Fibroblast of skin of left quadriceps (primary cell): ENCODE measurements at regions not wholly inside any gene's neighbourhood (a gene's known extent, or its start where the extent isn't known, plus 50 kb on each side); places are given as distances from the start of the nearest gene placed in this dataset.

Experiments used
- DNase-seq, 2 experiments: peaks; one replicate each; pipeline ENCODE4 v3.0.0-alpha.2; 2013; ENCODE audit warnings: low read depth in 2 of 2

DNA sequence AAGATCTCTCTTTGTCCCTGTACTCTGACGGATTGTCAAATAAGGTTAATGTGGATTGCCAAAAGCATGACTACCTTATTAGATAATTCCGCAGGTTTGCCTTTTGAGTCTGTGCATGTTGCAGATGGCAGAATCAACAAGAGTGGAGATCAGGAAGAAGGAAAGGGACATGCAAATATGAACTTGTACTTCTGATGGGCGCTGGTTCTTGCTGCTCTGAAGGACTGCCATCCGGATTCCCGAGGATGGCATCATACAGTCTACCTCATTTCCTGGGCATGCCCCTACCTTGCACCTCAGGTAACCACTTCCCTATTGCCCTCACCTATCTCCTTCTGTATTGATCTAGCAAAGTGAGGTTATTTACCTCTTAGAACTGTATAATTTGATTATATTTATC lies 504.2 kb downstream of the ACTL7B start:
- no peak for DNase-seq

DNA sequence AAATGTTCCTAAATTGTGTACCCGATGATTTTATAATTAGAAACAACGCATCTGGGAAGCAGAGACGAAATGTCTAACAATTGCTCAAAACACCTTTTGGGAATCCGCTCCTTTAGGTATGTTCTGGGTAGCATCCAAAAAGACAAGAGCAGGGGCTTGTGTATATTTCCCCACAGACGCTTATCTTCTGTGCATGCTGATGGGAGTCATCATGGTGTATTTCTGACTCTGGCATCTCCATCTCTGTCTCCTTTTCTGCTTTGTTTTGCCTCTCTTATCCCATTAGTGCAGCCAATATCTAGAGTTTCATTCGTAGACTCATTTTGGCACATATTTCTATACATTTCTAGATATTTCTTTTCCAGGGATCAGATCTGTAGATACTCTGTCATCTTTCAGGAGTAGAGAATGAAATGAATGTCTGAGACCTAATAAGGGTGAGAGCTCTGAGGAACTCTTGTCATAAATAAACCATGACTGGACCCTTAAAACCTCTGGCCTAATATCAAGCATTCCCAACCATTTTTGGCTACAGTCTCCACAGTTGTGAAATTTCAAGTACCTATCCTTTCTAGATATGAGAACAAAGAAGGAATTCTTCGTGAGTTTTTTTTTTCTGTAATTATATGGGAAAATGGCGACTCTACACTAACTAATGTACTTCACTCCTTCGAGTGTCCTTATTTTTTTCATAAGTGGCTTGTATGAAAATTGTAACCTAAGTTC lies 508.2 kb downstream of the ACTL7B start:
- DNase-seq = no peak

DNA sequence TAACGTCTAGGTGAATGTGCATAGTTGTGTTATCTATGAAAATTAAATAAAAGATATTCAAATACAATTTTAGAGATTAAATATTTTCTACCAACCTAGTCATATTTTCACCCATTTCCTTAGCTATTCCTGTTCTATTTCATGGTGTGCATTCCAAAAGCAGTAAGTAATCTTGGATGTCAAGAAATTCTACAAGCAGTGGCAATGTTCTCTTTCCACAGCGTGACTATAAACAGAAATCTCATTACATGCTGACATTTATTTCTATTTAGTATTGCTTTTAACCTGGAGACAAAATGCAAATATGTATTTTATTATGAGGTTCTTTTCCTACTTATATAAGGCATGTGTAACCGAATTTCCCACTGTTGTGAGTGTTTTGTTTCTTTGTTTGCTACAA lies 510.0 kb downstream of the ACTL7B start:
- DNase-seq = no peak

DNA sequence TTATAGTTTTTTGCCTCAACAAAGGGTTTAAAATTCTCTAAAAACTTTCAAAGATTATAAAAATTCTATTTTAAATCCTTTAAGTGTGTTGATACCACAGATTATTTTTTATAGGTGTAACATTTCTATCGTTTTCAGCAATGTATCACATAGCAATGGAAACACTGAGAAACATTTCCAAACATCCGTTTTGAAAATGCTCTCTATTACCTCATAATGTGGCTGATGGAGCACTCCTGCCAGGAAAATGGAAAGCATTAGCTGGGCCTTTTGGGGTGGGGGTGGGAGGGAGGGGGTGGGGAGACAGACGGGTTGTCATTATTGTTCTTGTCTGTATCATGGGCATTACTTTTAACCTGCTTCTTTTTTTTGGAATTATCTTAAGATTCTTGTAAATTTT lies 516.5 kb downstream of the ACTL7B start:
- DNase-seq = no peak

DNA sequence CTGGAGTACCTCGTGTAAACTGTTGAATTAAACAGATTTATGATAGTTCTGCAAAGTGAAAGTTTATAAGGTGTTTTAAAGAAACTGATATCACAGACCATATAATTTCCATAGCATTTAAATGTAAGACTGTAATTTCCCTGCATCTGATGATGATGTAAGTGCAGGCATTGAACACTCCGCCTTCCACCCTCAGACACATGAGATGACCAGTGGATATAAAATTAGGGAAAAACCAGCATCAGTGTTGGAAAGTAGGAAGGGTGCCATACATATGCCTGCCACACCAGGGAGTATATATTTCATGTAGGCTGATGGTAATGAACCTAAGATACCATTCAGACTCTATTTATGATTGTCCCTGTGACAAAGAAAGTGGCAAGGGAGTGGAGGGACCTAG lies 519.2 kb downstream of the ACTL7B start:
- no peak for DNase-seq

DNA sequence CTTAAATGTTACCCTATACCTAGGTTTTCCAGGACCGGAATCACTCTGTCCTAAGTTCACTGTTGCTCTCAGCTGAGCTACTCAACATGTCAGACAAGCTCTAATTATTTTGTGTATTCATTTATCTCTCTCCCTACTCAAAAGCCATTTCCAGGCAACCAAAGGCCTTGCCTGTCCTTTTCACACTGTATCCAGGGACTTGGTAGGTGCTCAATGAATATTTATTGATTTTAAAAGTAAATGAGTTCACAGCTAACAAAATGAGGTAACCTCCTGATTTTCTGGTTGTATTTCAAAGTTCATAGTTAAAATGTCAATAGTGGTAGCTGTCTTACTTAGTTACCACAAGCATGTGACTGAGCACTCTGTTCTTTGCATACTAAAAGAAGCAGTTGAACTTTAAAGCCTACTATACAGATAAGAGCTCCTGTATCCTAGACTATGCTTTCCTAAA lies 522.2 kb downstream of the ACTL7B start:
- no peak for DNase-seq

DNA sequence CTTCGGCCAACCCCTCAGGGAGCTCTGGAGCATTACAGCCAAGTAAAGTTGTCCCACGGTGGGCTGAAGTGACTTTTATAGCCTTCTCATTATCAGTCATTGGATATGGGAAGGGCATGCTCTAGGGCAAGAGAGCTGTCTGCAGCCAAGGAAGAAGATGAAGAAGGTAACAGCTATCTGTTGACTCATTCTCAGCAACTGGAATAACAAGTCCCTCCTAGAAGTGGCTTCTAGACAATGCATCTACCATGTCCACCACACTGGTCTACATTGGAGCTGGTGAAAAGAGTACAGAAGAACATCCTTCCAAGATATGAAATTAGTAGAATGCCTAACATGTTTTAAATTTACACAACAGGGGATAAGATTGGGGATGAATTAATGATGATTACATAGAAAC lies 524.2 kb downstream of the ACTL7B start:
- DNase-seq = no peak

DNA sequence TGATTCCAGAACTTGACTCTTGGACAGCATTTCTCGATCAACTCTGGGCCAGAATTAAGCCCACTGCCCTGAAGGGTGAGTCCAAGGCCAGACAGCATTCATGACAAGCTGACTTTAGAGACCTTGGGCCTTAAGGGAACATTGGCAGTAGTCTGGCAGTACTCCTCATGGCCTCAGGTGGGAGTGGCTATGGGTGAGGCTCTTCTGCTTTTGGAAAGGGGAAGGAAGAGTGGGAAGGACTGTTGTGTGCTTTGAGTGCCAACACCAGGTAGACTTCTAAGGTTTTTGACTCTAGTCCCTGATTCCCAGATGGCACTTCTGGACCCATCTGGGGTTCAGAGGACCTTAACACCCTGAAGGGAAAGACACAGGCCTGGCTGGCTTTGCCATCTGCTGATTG lies 530.4 kb downstream of the ACTL7B start:
- DNase-seq = no peak

DNA sequence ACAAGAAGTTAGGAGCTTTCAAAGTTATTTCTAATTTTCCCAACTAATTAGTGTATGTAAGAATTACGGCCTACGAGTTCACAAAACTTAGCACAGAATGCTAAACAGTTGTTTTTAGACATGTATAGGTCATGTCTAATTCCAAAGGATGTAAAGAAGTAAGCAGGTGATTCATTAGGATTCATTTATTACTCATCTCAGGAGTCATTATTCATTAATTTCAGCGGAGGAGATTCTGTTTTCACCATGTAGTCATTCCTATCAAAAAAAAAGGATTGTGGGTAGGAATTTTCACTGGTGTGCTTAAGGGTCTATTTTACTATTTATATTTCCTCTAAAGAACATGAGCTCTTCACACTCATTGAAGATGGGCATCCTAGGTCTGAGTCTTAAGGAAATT lies 532.2 kb downstream of the ACTL7B start:
- no peak for DNase-seq

DNA sequence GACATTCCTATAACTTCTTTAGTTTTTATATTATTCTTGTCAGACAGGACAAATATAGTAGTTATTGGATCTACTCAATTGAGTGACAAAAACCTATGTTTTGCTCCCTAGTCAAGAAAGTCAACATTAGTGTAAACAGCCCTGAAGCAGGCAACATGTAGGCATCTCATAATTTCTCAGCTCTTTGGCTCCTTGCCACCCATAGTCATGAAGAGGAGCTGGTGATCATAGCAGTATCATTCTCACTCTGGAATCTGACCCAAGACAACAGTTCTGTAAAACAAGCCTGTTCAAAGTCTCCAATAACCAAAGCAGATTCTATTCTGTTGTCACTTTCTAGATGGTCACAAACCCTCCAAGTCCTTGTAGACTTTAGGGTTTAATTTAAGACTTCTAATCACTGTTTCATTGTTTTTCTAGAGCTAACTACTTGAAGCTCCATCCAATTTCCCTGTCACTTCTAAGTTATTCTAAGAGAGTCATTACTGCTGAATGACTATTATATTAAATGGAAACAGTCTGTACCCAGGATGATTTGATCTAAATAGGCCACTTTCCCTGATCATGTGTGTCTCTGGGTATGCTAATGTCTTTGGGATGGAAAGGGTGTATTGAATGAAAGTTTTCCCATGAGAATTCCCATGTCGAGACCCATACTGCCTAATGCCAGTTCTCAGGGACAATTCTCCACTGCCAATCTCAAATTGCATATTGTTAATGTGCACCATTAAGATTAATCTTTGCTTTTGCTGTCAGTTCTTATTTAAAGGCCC lies 533.3 kb downstream of the ACTL7B start:
- no peak for DNase-seq

DNA sequence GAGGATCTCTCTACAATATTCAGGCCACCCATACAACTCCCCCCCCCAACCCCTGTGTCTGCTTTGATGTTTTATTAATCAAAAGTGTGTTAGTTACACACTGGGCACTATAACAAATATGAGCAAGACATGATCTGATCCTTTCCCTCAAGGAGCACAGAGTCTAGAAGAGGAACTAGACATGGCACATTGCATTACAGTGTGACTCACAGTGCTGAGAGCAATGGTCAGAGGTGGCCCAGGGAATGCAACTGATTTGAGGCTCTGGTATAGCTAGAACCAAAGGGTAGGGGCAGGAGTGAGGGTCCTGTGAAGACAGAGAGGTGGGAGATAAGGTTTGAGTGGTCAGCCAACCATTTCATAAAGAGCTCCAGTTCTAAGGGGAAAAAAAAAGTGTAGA lies 539.2 kb downstream of the ACTL7B start:
- no peak for DNase-seq

DNA sequence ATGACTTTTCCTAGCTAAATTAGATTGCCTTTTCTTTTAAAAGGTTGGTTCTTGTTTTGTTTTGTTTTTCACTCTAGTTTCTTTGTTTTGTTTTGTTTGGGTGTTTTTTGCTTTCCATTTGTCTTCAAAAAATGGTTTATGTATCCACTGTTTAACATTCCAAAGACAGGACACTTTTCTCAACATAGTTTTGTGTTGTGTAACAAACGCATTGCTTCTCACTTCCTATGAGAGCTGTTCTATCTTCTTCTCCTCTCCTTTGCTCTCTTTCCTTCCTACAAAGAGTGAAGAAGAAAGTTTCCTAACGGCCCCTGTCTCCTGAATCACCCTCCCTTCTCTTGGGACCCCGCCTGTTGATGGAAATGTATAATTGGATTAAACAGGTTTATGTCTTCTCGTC lies 539.7 kb downstream of the ACTL7B start:
- no peak for DNase-seq

DNA sequence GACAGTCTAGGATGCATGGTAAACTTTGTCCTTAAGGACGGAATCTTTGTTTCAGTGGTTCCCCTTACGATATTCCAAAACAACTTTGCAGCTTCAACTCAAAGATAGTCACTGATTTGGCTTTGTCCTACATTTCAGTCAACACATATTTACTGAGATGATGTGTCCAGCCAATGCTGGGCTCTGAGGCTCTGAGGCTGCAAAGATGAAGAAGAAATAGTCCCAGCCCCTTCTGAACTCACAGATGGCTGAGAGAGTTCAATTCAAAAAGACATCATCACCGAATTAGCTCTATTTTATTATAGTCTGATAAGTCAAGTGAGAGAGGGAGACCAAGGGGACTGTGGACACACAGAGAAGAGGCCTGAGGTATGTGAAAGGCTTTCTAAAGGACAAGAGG lies 544.0 kb downstream of the ACTL7B start:
- DNase-seq = no peak

DNA sequence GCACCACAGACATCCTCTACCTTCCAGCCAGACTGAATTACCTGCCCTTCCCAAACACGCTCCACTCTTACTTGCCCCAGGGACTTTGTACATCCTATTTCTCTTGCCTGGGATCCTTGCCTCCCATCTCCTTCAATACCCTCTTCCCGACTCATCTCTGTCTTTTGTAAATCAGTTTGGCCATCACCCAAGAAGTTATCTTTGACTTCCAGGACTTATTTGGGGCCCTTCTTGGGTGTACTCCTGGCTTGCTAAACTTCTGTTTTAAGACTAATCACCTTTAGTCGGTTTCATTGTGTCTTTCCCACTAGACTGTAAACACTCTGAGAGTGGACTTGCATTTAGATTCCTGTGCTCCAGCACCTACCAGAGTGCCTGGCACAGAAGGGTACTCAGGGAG lies 545.6 kb downstream of the ACTL7B start:
- no peak for DNase-seq

DNA sequence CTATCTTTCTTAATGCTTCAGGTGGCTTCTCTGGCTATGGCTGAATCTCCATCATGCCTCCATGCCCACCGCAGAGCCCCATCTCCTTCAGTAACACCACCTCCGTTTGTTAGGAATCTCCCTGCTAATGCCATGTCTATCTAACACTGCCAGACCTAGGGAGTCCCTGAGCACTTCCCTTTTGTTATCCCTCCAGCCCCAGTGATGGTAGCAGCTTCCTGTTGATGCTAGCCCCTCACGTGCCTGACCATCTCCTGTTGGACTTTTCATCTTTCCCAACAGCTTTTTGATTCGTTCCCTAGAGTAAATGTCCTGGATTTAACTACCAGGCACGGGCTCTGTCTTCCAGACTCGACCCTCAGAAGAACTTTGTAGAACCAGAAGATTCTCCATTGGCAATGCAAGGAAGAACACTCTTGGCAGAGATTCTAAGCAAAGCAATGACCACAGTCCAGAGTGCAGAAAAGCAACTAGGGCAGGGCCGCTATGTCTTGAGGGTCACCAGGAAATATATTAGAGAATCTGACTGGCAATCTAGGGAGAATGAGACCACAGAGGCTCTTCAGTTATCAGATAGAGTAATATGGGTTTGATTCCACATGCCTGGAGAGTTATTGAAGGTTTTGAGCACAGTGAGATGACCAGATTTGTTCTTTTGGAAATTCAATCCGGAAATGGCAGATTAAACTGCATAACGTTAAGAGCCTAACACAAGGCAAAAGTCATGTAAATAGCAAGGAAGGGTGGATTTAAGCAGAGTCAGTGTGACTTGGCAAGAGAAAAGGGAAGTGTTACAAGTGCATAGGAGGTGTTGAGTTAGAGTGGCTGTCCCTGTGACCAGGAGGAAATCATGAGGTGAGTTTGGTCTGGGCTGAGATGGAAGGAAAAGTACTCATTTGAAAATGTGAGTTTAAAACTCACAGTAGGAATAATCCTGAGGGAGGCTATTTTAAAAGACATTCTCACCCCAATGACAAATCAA lies 555.2 kb downstream of the ACTL7B start:
- DNase-seq = no peak

DNA sequence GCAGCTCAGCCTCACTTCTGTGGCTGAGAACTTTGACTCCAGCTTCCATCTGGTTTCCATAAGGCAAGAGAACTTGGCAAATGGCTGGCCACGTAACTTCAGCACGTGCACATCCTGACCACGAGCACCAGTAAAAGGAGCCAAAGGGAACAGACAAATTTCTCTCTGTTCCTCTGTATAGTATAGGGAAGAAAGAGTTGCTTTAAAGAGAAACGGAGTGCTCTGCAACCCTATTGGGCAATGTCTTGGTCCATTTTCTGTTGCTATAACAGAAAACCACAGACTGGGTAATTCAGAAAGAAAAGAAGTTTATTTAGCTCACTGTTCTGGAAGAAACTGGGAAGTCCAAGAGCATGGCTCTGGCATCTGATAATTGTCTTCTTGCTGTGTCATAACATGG lies 558.7 kb downstream of the ACTL7B start:
- peak; percentile 83 to 86 for DNase-seq

DNA sequence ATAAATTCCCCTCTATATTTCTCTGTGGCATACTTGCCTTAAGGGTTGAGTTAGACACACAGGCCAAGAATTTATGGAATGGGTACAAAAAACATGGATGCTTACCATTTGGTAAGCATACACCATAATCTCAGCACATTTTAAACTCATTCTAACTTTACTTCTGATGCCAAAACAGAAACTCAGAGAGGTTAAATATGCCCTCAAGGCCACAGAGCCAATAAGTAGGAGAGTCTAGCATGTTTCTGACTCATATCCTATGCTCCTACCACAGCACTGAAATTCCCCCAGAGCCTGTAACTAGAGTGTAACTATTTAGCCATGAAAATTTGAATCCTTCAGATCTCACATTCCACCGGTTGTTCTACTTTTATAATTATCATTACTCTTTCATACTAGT lies 559.7 kb downstream of the ACTL7B start:
- peak; percentile 51 to 62 for DNase-seq

DNA sequence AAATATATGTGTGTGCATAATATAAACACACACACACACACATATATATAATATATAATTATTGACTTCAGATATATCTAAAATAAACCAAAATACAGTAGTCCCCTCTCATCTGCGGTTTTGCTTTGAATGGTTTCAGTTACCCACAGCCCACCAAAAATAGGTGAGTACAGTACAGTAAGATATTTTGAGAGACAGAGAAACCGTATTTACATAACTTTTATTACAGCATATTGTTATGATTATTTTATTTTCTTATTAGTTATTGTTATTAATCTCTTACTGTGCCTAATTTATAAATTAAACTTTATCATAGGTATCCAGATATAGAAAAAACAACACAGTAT lies 564.2 kb downstream of the ACTL7B start:
- DNase-seq = no peak

DNA sequence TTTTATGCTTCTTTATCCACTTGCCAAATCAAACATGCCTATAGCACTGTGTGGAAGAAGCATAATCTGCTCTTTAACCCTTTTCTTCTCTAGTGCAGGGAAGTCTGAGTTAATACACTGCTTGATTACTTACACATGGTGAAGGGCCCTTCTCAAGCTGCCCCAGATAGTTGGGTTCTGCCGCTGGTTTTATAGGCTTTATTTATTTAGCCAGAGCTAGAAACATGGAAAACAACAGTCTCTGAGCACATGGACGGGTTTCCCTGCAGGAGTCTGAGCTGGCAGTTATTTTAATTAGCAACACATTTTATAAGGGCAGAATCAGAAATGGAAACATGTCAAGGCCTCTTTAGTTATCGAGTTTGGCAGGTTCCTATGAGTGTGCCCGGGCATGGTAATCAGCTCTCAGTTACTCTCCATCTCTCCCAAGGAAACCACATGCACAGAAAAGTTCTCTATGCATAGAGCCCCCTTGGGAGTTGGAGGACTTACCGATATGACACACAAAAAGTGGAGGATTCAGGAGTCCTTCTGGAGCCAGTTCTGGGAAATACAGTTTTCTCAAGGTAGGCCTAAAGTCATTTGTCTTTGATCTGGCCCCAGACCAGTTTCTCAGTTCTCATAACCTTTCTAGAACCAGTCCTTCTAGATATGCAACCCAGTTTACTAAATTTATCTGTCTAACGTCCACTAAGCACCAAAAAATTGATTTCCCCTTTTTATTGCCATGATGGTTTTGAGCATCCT lies 564.8 kb downstream of the ACTL7B start:
- DNase-seq = peak; percentile 78 to 80

DNA sequence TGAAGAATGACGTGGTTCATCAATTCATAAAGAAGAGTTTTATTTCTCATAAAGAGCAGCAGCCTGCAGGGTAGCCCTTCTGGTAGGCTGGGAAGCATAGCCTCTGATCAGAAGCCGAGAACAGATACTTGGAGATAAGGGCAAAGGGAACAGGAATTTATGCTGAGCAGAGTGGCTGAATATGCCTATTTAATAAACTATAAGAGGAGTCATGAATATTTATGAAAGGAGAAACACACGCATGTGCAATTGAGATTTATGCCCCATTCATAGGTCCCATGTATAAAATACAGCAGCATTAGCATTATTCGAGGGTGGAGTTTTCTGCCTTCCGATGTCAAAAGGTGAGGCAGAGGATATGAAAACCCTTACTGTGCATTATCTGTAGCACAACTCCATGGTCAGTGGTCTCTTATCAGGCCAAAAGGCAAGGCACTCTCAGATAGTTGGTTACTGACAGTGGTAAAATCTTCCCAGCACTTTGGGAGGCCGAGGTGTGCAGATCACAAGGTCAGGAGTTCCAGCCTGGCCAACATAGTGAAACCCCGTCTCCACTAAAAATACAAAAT lies 569.1 kb downstream of the ACTL7B start:
- DNase-seq = no peak

DNA sequence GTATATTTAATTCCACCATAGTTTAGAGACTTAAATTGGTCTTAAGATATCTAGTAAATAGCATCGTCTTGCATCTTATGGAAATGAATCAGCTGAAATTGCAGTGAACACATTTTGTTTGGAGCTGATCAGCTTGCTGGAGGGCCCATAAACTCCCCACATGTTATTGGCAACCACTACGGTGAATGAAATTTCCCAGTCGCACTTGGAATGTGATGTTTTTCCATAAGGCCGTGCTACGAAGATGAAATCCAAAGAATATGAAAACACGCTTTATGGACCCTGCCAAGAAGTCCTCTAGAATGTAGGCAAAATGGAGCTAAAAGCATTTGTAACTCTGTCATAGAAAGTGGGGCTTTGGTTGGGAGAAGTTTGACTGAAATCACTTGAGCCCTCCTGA lies 572.1 kb downstream of the ACTL7B start:
- DNase-seq = no peak
